Lower leg skin (tissue), 4 donors: ENCODE measurements at regions not wholly inside any gene's neighbourhood (a gene's known extent, or its start where the extent isn't known, plus 50 kb on each side); places are given as distances from the start of the nearest gene placed in this dataset.
"Not testable (repeated sequence)": the region's sequence is repeated elsewhere in the genome, so short reads cannot be mapped to it uniquely, and the experiment has no call there.

Experiments used
- DNase-seq, 2 donors: peaks; one replicate each; pipeline ENCODE4 v3.0.0-alpha.2; 2019; ENCODE audit warnings: low spot score in 2 of 2
- H3K4me3 ChIP-seq: fragments of 200-600 bp; sonication (generic); 2 replicates; pipeline ENCODE4 v1.5.1; 2017; ENCODE audit warnings: mild to moderate bottlenecking, low read depth; ENCODE audit not compliant: poor library complexity, severe bottlenecking
- CTCF ChIP-seq, 3 donors: fragments of 450-650 bp; IDR thresholded peaks; one replicate each; pipeline ENCODE4 v1.5.1; 2016; ENCODE audit warnings: antibody characterized with exemption in 3 of 3, mild to moderate bottlenecking in 3 of 3, moderate library complexity in 2 of 3
- POLR2A ChIP-seq, 2 donors: fragments of 450-650 bp; IDR thresholded peaks; one replicate each; pipeline ENCODE4 v1.6.1; 2016 to 2017; ENCODE audit warnings: antibody characterized with exemption in 2 of 2, mild to moderate bottlenecking in 1 of 2, moderate library complexity in 1 of 2
- WGBS, 2 donors: methylation state at CpG; one replicate each; pipeline ENCODE4 v1.1.5; 2018; 5-methylcytosine and 5-hydroxymethylcytosine counted together
- intact Hi-C: fragments of 100-400 bp; cut with DNase I; formaldehyde crosslinking; loops from one replicate; pipeline ENCODE4 v1.15.0; 2023; ENCODE audit warnings: low total_unique reads

- H3K4me3 ChIP-seq, result no peak overlapping the region
- 83 to 85% methylated on average over 2 of the region's 2 CpGs for WGBS, 2 donors
- intact Hi-C loops, result no loop called here
- DNase-seq, result no peak
- no peak for TF ChIP-seq POLR2A (IDR thresholded peaks at IDR 0.05)
- TF ChIP-seq CTCF (IDR thresholded peaks at IDR 0.05), result no peak
These were observed 258.0 kb downstream of the XPNPEP1 start for GRCh38 chr10:109665321-109665720.

DNA sequence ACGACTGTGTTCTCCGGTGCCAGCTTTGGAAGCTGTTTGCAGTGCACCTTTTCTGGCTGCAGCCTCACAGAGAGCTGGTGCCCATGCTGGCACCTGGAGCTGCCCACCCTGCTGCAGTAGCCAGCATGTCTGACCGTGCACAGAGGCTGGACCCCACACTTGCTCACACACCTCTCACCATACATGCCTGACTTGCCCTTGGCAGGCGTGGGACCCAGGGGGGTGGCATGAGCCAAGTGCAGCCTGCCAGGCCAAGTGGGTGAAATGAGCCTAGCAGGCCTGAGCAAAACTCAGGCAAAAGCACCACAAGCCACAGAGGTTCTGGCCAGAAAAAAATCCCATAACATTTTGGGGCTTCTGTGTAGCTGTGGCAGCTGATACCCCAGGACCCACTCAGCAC, 258.8 kb downstream of the XPNPEP1 start:
- TF ChIP-seq CTCF (IDR thresholded peaks at IDR 0.05), result no peak
- no peak for TF ChIP-seq POLR2A (IDR thresholded peaks at IDR 0.05)
- intact Hi-C loops, result no loop called here
- WGBS, 2 donors, result 90 to 94% methylated on average over 4 of the region's 4 CpGs
- H3K4me3 ChIP-seq, result no peak overlapping the region
- no peak for DNase-seq

GRCh38 chr10:109663122-109663521, 260.2 kb downstream of the XPNPEP1 start:
- TF ChIP-seq POLR2A (IDR thresholded peaks at IDR 0.05) (no peak), CTCF (IDR thresholded peaks at IDR 0.05) (no peak)
- no peak for DNase-seq
- intact Hi-C loops, result no loop called here
- H3K4me3 ChIP-seq, result no peak overlapping the region
- 93 to 100% methylated on average over 3 to 6 of the region's 6 CpGs for WGBS, 2 donors

DNA sequence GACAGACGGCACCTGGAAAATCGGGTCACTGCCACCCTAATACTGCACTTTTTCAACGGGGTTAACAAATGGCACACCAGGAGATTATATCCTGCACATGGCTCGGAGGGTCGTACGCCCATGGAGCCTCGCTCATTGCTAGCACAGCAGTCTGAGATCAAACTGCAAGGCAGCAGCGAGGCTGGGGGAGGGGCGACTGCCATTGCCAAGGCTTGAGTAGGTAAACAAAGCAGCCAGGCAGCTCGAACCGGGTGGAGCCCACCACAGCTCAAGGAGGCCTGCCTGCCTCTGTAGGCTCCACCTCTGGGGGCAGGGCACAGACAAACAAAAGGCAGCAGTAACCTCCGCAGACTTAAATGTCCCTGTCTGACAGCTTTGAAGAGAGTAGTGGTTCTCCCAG, 270.7 kb downstream of the XPNPEP1 start:
- 84 to 86% methylated on average over 11 to 12 of the region's 12 CpGs for WGBS, 2 donors
- H3K4me3 ChIP-seq, intact Hi-C loops, DNase-seq: not testable (repeated sequence)

GRCh38 chr10:109650228-109650627, 273.1 kb downstream of the XPNPEP1 start:
- TF ChIP-seq CTCF (IDR thresholded peaks at IDR 0.05), result no peak
- no peak for TF ChIP-seq POLR2A (IDR thresholded peaks at IDR 0.05)
- DNase-seq, result no peak
- WGBS, 2 donors, result 84 to 90% methylated on average over 1 of the region's 1 CpG
- H3K4me3 ChIP-seq, result no peak overlapping the region
- intact Hi-C loops, result no loop called here

DNA sequence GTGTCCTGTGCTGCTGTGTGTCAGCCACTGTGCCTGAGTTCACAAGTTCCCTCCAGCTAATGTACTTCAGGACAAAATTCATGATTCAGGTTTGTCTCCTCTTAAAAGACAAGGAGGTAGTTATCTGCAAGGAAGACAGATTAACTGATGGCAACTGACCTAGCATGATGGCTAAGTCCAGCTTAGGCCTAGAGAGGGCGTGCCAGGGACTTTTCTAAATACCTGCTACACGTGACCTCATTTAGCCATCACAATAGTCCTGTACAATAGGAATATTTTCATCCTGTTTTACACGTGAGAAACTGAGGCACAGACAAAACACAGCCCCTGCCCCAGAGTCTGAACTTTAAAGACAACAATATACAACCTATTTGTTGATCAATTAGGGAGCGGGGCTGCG, 275.7 kb downstream of the XPNPEP1 start:
- no peak for TF ChIP-seq CTCF (IDR thresholded peaks at IDR 0.05)
- TF ChIP-seq POLR2A (IDR thresholded peaks at IDR 0.05), result no peak
- intact Hi-C loops, result no loop called here
- 57 to 65% methylated on average over 5 of the region's 5 CpGs for WGBS, 2 donors
- no peak overlapping the region for H3K4me3 ChIP-seq
- no peak for DNase-seq
